Activated CD8-positive, alpha-beta memory T cell treated with anti-CD3 and anti-CD28 coated beads for 36 hours (primary cell): ENCODE measurements at regions not wholly inside any gene's neighbourhood (a gene's known extent, or its start where the extent isn't known, plus 50 kb on each side); places are given as distances from the start of the nearest gene placed in this dataset.

Source experiments
- CTCF ChIA-PET: fragments of 350-600 bp; sonication (Branson Sonifier 250); formaldehyde crosslinking; loops from one replicate; lab custom pipeline; 2021; ENCODE audit warnings: antibody characterized with exemption; lab: Charles Lee
- POLR2A ChIA-PET: fragments of 350-600 bp; sonication (Branson Sonifier 250); formaldehyde crosslinking; loops from one replicate; lab custom pipeline; 2021; ENCODE audit warnings: antibody characterized with exemption; lab: Charles Lee

GRCh38 chr12:132439333-132439904 lies 50.5 kb upstream of the FBRSL1 start:
- CTCF ChIA-PET = no interaction called here
- POLR2A ChIA-PET = no interaction called here

GRCh38 chr12:132438726-132439125 lies 51.2 kb upstream of the FBRSL1 start:
- ChIA-PET CTCF (interaction anchor here (0.9 to 1.2 kb wide), 2 partner anchors 22 to 24 kb away, joined by 3 read pairs; no protein-coding TSS in a partner anchor), POLR2A (no interaction called here)

- CTCF ChIA-PET = interaction anchor here (0.9 to 1.2 kb wide), 3 partner anchors 10 to 23 kb away, joined by 3 read pairs; no protein-coding TSS in a partner anchor
Measured at GRCh38 chr12:132437943-132438700, 51.8 kb upstream of the FBRSL1 start.

DNA sequence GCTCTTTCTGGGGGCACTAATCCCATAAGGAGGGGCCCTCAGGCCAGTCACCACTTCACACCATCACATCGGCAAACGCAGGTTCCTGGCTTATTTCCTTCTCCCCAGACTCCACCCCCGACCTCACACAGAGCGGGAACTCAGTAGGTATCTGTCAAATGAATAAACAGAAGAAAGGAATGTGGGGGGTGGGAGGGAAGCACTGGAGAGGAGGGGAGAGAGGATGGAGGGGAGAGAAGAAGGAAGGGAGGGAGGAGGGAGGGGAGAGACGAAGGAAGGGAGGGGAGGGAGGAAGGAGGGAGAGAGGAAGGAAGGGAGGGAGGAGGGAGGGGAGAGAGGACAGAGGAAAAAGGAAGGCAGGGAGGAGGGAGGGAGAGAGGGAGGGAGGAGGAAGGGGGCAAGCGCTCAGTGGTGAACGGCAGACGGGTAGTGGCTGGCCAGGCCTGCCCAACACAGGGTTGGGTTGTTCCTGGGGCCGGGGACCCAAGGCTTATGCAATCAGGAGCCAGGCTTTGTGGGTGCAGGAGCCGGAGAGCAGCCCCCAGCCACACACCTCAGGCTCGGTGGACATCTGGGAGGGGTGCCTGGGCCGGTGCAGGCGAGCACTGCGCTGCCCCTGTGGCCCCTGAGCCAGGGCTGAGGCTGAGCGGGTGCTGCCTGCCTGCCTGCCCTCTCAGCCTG lies 52.6 kb upstream of the FBRSL1 start:
- ChIA-PET POLR2A (no interaction called here), CTCF (interaction anchor here (1.0 kb wide), 1 partner anchor 11 kb away, joined by 3 read pairs; no protein-coding TSS in a partner anchor)

More at GRCh38 chr12:132437943-132438700, 51.8 kb upstream of the FBRSL1 start:
- POLR2A ChIA-PET = no interaction called here

GRCh38 chr12:132436791-132437251 lies 53.1 kb upstream of the FBRSL1 start:
- POLR2A ChIA-PET = no interaction called here
- CTCF ChIA-PET = no interaction called here

DNA sequence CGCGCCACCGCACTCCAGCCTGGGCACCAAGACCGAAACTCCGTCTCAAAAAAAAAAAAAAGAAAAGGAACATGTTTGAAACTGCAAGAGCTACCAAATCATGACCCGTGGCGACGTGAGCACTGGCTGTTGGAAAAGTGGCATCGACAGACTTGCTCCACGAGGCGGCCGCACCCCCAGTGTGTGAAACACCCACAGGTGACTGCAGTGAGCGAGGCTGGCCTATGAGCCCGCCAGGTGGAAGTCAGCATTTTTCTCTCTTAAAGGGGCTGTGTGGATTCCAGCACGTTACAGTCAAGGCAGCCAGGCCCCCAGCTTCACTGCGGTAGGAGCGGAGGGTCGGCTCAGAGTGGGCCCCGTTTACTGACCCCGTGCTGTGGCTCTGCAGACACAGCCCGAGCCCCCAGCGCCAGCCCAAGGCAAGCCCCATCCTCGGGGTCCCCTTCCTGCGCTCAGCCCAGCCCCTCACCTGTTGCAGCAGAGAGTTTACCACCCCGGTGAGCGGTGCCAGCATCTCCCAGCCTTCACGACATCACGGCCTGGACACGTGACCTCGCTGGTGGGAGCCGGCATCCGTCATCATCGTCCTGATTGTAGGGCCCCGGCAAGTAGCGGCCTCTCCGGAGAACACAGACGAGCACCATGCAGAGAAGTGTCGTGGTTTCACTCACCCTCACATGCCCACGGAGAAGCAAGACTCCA lies 54.3 kb upstream of the FBRSL1 start:
- POLR2A ChIA-PET = no interaction called here
- CTCF ChIA-PET = interaction anchor here (0.7 kb wide), 1 partner anchor 72 kb away, joined by 3 read pairs; no protein-coding TSS in a partner anchor

DNA sequence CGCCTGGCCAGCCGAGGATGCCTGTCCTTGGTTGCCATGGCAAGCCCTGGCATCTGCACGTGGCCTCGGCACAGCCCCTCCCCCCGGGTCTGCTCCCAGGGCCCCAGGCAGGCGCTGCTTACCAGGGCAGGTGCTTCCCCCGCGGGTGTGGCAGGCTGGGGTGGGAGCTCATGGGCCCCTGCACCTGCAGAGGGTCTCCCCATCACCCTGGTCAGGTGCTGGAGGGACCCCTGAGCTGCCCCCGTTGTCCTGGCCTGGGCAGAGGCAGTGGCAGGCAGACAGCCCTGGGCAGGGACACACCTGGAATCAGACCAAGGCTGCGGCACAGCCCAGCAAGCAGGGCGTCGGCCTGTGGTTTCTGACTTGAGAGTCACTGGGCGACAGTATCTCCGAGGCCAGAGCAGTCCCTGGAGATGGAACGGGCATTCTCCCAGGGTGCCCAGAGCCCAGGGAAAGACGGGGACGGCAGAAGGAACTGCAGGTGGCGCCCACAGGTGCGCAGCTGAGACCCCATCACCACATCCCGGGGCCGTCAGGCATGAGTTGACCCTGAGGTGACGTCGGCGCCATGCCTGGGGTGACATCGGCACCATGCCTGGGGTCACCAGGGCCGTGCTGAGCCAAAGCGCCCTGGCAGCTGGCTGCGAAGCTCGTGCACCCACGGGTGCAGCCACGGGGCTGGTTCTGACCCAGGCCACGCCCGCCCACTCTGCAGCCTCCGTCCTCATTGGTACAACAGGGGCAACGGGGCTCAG lies 56.1 kb upstream of the FBRSL1 start:
- POLR2A ChIA-PET = no interaction called here
- CTCF ChIA-PET = no interaction called here

DNA sequence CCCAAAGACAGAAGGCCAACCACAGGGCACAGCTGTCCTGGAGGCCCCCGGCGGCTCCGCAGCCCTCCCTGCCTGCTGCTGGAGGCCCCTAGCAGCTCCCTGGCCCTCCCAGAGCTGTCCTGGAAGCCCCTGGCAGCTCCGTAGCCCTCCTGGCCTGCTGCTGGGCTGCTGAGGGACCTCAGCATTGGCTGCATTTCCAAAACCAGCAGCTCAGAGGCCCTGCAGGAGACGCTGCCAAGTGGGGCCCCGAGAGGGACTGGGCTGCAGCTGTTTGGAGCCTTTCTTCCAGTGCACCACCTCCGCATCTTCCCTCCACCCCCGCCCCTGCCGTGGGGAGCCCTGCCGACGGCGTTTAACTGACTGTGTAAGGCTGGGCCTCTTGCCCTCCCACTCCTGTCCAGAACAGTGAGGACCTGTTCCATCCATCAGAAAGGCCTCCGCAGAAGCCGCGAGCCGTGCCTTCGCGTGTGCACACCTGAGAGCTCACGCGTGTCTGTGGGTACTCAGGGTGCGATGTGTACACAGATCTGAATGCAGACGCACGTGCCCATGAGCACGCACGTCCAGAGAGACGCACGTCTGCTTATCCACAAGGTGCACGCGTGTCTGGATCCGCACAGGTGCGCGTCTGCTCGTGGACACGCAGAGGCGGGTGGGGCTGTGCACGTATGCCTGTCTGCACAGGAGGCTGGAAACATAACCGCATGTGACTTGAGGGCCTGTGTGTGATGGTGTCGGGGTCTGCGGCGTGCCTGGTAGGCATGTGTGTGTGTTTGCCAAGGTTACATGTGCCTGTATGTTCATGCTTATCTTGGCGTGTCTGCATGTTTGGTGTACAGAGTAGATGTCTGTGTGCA lies 57.0 kb upstream of the FBRSL1 start:
- ChIA-PET CTCF (no interaction called here), POLR2A (no interaction called here)

DNA sequence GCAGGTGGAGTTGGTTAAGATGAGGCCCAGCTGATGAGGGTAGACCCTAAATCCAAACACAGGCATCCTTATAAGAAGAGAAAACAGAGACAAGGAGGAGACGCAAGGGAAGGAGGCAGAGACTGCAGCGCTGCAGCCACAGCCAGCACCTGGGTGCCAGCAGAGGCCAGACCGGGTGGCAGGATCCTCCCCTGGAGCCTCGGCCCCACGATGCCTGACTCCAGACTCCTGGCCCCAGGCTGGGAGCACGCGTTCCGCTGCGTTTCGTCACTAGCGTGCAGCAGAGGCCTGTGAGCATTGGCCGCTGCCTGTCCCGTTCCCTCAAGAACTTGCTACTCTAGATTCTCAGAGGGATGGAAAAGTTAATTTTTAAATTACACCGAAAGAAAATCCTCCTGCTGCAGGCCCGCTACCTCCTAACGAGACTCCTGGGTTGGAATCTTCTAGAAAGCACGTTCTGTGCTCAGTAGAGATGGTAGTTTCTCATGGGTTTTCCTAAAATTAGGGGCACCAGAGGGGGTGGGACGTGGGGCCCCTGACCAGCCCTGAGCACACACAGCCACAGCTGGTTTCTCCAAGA lies 57.7 kb upstream of the FBRSL1 start:
- CTCF ChIA-PET = no interaction called here

GRCh38 chr12:132430838-132431774 lies 58.8 kb upstream of the FBRSL1 start:
- ChIA-PET CTCF (interaction anchor here (1.2 to 1.4 kb wide), 2 partner anchors 16 to 20 kb away, joined by 3 to 6 read pairs; no protein-coding TSS in a partner anchor), POLR2A (no interaction called here)

More for the DNA sequence above, 57.7 kb upstream of the FBRSL1 start:
- POLR2A ChIA-PET = no interaction called here

DNA sequence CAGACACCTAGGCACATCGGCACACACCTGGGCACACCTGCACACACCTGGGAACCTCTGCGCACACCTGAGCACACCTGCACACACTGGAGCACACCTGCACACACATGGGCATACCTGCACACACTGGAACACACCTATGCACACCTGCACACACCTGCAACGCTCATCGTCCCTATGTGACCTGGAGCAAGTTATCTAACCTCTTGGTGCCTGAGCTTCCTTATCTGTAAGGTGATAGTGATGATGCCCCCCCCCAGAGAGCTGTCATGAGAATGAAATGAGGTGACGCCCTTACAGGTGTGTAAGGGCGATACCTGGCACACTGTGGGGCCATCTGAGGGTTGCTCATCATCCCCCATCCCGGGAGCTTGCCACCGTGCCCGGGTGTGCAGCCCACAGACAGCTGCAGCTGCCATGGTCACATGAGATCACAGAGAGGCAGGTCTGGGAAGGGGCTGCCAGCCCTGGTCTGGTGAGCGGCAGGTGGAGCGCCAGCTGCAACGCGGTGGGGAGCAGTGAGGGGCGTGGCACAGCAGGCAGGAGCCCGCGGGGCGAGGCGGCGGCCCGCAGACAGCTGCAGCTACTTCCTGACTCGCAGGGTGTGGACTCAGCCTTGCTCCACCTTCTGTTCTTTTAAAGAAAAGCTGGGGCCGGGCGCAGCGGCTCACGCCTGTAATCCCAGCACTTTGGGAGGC lies 59.9 kb upstream of the FBRSL1 start:
- POLR2A ChIA-PET = interaction anchor here (0.6 kb wide), 1 partner anchor 52 kb away, joined by 4 read pairs; no protein-coding TSS in a partner anchor
- CTCF ChIA-PET = interaction anchor here (0.6 to 1.4 kb wide), 3 partner anchors 15 to 232 kb away, joined by 3 to 6 read pairs (median 3); no protein-coding TSS in a partner anchor

GRCh38 chr12:132429602-132429945 lies 60.4 kb upstream of the FBRSL1 start:
- ChIA-PET CTCF (interaction anchor here (0.6 to 1.4 kb wide), 3 partner anchors 14 to 233 kb away, joined by 3 to 6 read pairs (median 3); no protein-coding TSS in a partner anchor), POLR2A (interaction anchor here (0.6 kb wide), 1 partner anchor 53 kb away, joined by 4 read pairs; no protein-coding TSS in a partner anchor)

- CTCF ChIA-PET = interaction anchor here (1.3 kb wide), 1 partner anchor 55 kb away, joined by 3 read pairs; no protein-coding TSS in a partner anchor
- POLR2A ChIA-PET = no interaction called here
Measured at GRCh38 chr12:132428936-132429601, 60.9 kb upstream of the FBRSL1 start.

DNA sequence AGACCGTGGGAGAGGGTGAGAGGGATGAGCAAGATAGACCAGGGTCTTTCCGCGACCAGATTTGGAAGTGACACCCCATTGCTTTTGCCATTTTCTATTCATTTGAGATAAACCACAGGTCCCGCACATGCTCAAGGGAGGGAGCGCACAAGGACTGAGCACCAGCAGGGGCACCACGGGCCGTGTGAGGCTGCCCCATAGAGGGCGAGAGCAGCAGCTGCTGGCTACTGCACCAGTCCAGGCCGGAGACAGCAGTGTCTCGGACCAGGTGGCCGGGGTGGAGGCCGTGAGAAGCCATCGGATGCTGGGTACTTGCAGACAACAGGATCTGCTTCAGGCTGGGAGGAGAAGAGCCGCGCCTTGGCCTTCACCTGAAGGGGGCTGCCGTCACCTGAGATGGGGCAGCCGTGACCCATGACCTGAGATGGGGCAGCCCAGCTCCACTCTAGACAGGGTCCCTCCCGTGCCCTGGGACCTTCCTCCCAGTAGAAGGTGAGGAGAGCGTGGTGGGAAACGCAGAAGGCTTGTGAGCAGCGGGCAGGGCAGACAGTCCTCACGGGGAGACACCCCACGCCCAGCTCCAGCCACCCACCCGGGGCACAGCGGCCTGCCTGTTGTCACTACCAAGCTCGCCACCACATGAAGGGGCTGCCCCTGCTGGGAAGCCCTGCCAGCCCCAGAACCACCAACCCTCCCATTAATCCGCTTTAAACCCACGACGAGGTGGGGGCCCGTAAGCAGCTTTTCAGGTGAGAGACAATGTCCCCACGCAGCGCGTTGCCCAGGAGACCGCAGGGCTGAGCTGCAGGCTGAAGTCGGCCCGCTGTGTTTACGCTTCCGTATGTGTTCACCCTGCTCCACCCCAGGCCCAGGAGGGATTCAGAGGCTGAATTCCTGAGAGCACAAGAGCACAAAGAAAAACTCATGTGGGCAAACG lies 61.7 kb upstream of the FBRSL1 start:
- POLR2A ChIA-PET = no interaction called here
- CTCF ChIA-PET = interaction anchor here (0.8 to 1.3 kb wide), 2 partner anchors 54 to 133 kb away, joined by 3 to 6 read pairs; no protein-coding TSS in a partner anchor
